K562 (cell line): ENCODE measurements at regions not wholly inside any gene's neighbourhood (a gene's known extent, or its start where the extent isn't known, plus 50 kb on each side); places are given as distances from the start of the nearest gene placed in this dataset.

Experiments used
- ATAC-seq: fragments of 200-7000 bp; cut with Tn5 transposase; 3 replicates; pipeline ENCODE4 v1.9.1; 2020; ENCODE audit warnings: moderate library complexity
- BruUV-seq: library from RNA; stranded (reverse); fragments of 400-500 nt; replicated peaks from 2 replicates; lab custom pipeline; 2021; lab: Mats Ljungman, UMichigan
- CTCF ChIA-PET: fragments of 300-600 bp; formaldehyde crosslinking; extraction: SDS; loops from one replicate; lab custom pipeline; 2021; ENCODE audit warnings: low intra/inter-chr PET ratio; lab: Yijun Ruan, JAX
- POLR2A ChIA-PET: fragments of 300-600, 350-650 bp; sonication (Branson Sonifier 250); formaldehyde crosslinking; extraction: SDS; loops from one replicate; lab custom pipeline; 2021; ENCODE audit warnings: antibody characterized with exemption, inconsistent platforms; lab: Yijun Ruan, JAX
- DNase-seq, 4 experiments: peaks; one replicate each; pipeline versions ENCODE4 v3.0.0 to v3.0.0-alpha.2; 2011 to 2018; ENCODE audit warnings: low spot score in 3 of 4, mixed read lengths in 3 of 4; ENCODE audit errors: extremely low read depth in 1 of 4
- FAIRE-seq: peaks from 2 replicates; lab custom pipeline; 2011; peaks lifted over from hg19 to GRCh38; lab: Jason Lieb, UNC
- H2AFZ ChIP-seq: 2 replicates; pipeline ENCODE4 v1.6.0; 2011; ENCODE audit warnings: low read depth, low read length, control low read depth, inconsistent platforms
- H3K27ac ChIP-seq: fragments of 200-600 bp; 3 replicates; pipeline ENCODE4 v1.8.0; 2011; ENCODE audit warnings: low read depth, mild to moderate bottlenecking, control low read depth, inconsistent platforms, low read length, moderate library complexity, mixed read lengths; ENCODE audit errors: extremely low read depth
- H3K27me3 ChIP-seq, 2 experiments: fragments of 300-600 bp in 1 of 2; 2 replicates in 1 of 2; 3 replicates in 1 of 2; pipeline versions ENCODE4 v1.6.0 to v1.8.0; 2011; ENCODE audit warnings: inconsistent platforms in 2 of 2, low read length in 2 of 2, mild to moderate bottlenecking in 1 of 2, mixed read lengths in 1 of 2, moderate library complexity in 1 of 2; ENCODE audit not compliant: control insufficient read depth in 2 of 2, insufficient read depth in 2 of 2
- H3K36me3 ChIP-seq: fragments of 300-600 bp; 3 replicates; pipeline ENCODE4 v1.8.0; 2011; ENCODE audit warnings: mild to moderate bottlenecking, low read length, inconsistent platforms; ENCODE audit not compliant: control insufficient read depth, insufficient read depth
- H3K4me1 ChIP-seq, 2 experiments: fragments of 200-600 bp in 1 of 2; replicated peaks in 1 of 2; 2 replicates in 1 of 2; 3 replicates in 1 of 2; pipeline versions ENCODE4 v1.5.1 to v1.8.0; 2011; ENCODE audit warnings: inconsistent platforms in 2 of 2, low read length in 2 of 2, mild to moderate bottlenecking in 1 of 2, mixed read lengths in 1 of 2, moderate library complexity in 1 of 2; ENCODE audit not compliant: control insufficient read depth in 2 of 2, insufficient read depth in 2 of 2
- H3K4me2 ChIP-seq: 2 replicates; pipeline ENCODE4 v1.6.1; 2011; ENCODE audit warnings: low read length, control low read depth, inconsistent platforms, mixed read lengths; ENCODE audit not compliant: insufficient read depth
- H3K4me3 ChIP-seq: fragments of 200-600 bp; sonication (generic), shearing (Covaris generic); 2 replicates; pipeline ENCODE4 v1.5.1; 2016; ENCODE audit warnings: control low read depth, inconsistent platforms
- H3K79me2 ChIP-seq: fragments of 200-600 bp; 3 replicates; pipeline ENCODE4 v1.8.0; 2011; ENCODE audit warnings: low read length, inconsistent platforms; ENCODE audit not compliant: control insufficient read depth, insufficient read depth
- H3K9ac ChIP-seq, 2 experiments: 2 replicates each; pipeline versions ENCODE4 v1.6.0 to v1.6.1; 2011; ENCODE audit warnings: low read depth in 2 of 2, low read length in 2 of 2, control low read depth in 1 of 2, inconsistent platforms in 1 of 2, mild to moderate bottlenecking in 1 of 2, mixed read lengths in 1 of 2; ENCODE audit not compliant: insufficient read depth in 1 of 2
- H3K9me1 ChIP-seq: one replicate; pipeline ENCODE4 v1.6.0; 2011; ENCODE audit warnings: inconsistent platforms, mild to moderate bottlenecking, low read length, moderate library complexity; ENCODE audit not compliant: control insufficient read depth, insufficient read depth
- H3K9me3 ChIP-seq: replicated peaks from 2 replicates; pipeline ENCODE4 v1.5.1; 2011; ENCODE audit warnings: low read depth, low read length, inconsistent platforms; ENCODE audit not compliant: control insufficient read depth, insufficient read depth
- H4K20me1 ChIP-seq: replicated peaks from 2 replicates; pipeline ENCODE4 v1.6.1; 2011; ENCODE audit warnings: low read length, inconsistent platforms, mixed read lengths; ENCODE audit not compliant: control insufficient read depth, insufficient read depth
- BRCA1 ChIP-seq, 2 experiments: fragments of 450-650 bp in 1 of 2; sonication (generic) in 1 of 2; formaldehyde crosslinking in 1 of 2; IDR thresholded peaks; 2 replicates each; pipeline versions ENCODE4 v1.5.0 to v1.6.1; 2017 to 2020; ENCODE audit warnings: mild to moderate bottlenecking in 1 of 2, missing genetic modification reagents in 1 of 2
- FOXJ3 ChIP-seq: sonication (generic); formaldehyde crosslinking; IDR thresholded peaks from 2 replicates; pipeline ENCODE4 v1.4.0; 2020; ENCODE audit warnings: mild to moderate bottlenecking, missing genetic modification reagents
- RAD21 ChIP-seq, 2 experiments: fragments of 250-450 bp in 1 of 2; fragments of 450-650 bp in 1 of 2; sonication (Bioruptor Pico) in 1 of 2; formaldehyde crosslinking in 1 of 2; IDR thresholded peaks in 1 of 2; conservative IDR thresholded peaks in 1 of 2; 2 replicates each; pipeline versions ENCODE4 v1.4.0 to v1.8.0; 2020 to 2022; ENCODE audit warnings: mild to moderate bottlenecking in 2 of 2, moderate library complexity in 1 of 2
- STAG1 ChIP-seq: sonication (generic); formaldehyde crosslinking; IDR thresholded peaks from 2 replicates; pipeline ENCODE4 v1.5.0; 2020; ENCODE audit warnings: missing genetic modification reagents, borderline replicate concordance
- WGBS: fragments of 100-300 bp; shearing (Covaris generic); methylation state at CpG from one replicate; pipeline ENCODE4 v1.1.6; 2016; ENCODE audit warnings: low coverage, mixed read lengths; ENCODE audit not compliant: insufficient coverage; ENCODE audit errors: missing lambda C conversion rate; 5-methylcytosine and 5-hydroxymethylcytosine counted together
- in situ Hi-C: fragments of 300-500 bp; cut with MboI; formaldehyde crosslinking; loops from 4 replicates; pipeline ENCODE4 v1.15.0; 2018; ENCODE audit warnings: inconsistent platforms, mixed read lengths
- intact Hi-C: fragments of 100-400 bp; cut with micrococcal nuclease; formaldehyde crosslinking; loops from 2 replicates; pipeline ENCODE4 v1.14.2; 2022
- TF ChIP-seq, protein P1 (sequence below), 3 experiments: IDR thresholded peaks in 2 of 3; conservative IDR thresholded peaks in 1 of 3; 2 replicates each; pipeline ENCODE4 v1.5.1; 2011 to 2012; ENCODE audit warnings: low read length in 3 of 3, mild to moderate bottlenecking in 3 of 3, control low read depth in 2 of 3, improper control_type of control experiment in 1 of 3, inconsistent platforms in 1 of 3, low read depth in 1 of 3, mixed read lengths in 1 of 3, moderate library complexity in 1 of 3; ENCODE audit not compliant: insufficient read depth in 2 of 3

GRCh38 chr3:106249981-106250380 is 381.2 kb upstream of the CBLB start:
- no peaks in the 10 kb centered on the region for H3K4me1 ChIP-seq
- H3K27ac ChIP-seq = no peak overlapping the region
- in situ Hi-C loops = no loop called here
- BruUV-seq = no TSS peak
- no peaks in the 10 kb centered on the region for H4K20me1 ChIP-seq
- ChIA-PET POLR2A (no interaction called here), CTCF (no interaction called here)
- H3K9me1 ChIP-seq = no peaks in the 10 kb centered on the region
- no peaks in the 10 kb centered on the region for H3K27me3 ChIP-seq
- FAIRE-seq (no peak), ATAC-seq (no peak), DNase-seq (no peak)
- no peak overlapping the region for H3K4me2 ChIP-seq
- no peaks in the 10 kb centered on the region for H3K9me3 ChIP-seq
- H3K79me2 ChIP-seq = no peaks in the 10 kb centered on the region
- no peak overlapping the region for H3K4me3 ChIP-seq
- intact Hi-C loops = no loop called here
- no peak overlapping the region for H3K9ac ChIP-seq
- no peak for TF ChIP-seq BRCA1 (IDR thresholded peaks at IDR 0.05)
- TF ChIP-seq BRCA1 (CRISPR knock-in tag; IDR thresholded peaks at IDR 0.05) = no peak
- TF ChIP-seq FOXJ3 (CRISPR knock-in tag) = no peak
- H3K36me3 ChIP-seq = no peaks in the 10 kb centered on the region
- no peak overlapping the region for H2AFZ ChIP-seq

DNA sequence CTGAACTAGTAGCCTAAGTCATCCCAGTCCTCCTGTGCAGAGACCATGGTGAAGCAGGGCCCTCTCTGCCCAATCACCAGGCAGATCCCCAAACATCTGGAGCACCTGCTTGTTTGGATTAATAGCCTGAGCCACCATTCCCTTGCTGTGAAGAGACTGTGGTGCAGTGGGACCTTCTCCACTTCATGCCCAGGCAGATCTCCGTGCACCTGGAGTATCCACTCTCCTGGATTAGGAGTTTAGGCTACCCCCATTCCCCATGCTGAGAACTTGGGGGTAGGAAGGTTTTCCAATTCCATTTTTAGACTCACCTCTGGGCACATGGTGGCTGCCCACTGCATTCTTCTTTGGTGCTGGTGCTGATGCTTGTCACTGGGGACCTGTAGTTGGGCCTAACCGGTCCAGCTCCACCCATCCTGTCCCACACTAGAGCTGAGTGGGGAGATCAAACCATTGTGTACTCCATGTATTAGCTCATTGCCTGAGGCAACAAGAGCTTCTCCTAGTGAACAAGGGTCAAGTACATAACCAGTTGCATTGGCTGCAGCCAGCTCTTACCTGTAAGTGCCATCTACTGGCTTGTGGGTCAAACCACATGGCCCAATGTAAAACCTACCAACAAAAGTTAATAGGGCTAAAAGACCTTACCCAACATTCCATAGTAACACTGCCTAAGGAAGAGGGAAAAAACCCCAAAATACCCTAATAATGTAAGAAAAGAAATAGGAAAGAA is 382.5 kb upstream of the CBLB start:
- TF ChIP-seq, protein P1, sequence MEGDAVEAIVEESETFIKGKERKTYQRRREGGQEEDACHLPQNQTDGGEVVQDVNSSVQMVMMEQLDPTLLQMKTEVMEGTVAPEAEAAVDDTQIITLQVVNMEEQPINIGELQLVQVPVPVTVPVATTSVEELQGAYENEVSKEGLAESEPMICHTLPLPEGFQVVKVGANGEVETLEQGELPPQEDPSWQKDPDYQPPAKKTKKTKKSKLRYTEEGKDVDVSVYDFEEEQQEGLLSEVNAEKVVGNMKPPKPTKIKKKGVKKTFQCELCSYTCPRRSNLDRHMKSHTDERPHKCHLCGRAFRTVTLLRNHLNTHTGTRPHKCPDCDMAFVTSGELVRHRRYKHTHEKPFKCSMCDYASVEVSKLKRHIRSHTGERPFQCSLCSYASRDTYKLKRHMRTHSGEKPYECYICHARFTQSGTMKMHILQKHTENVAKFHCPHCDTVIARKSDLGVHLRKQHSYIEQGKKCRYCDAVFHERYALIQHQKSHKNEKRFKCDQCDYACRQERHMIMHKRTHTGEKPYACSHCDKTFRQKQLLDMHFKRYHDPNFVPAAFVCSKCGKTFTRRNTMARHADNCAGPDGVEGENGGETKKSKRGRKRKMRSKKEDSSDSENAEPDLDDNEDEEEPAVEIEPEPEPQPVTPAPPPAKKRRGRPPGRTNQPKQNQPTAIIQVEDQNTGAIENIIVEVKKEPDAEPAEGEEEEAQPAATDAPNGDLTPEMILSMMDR (IDR thresholded peaks at IDR 0.05 in 2 of 3, conservative IDR thresholded peaks at IDR 0.05 in 1 of 3; ENCODE audit: insufficient read depth in 2 of 3, low read depth in 1 of 3, low read length in 3 of 3) = 0 out of 6 replicates have a peak, but pooled peaks of 2 of the 3 experiments have one; percentile 7 to 11
- peak in 1 of 2 experiments; percentile 28; a peak in 1 of 4 replicates for TF ChIP-seq RAD21 (CRISPR knock-in tag; conservative IDR thresholded peaks at IDR 0.05 in 1 of 2, IDR thresholded peaks at IDR 0.05 in 1 of 2)
- TF ChIP-seq STAG1 (CRISPR knock-in tag) = no peak
- ATAC-seq = no peak
- H3K9ac ChIP-seq = no peak overlapping the region
- CTCF ChIA-PET = no interaction called here
- POLR2A ChIA-PET = no interaction called here
- no TSS peak for BruUV-seq
- intact Hi-C loops (no loop called here), in situ Hi-C loops (no loop called here)
- H3K4me2 ChIP-seq = no peak overlapping the region
- DNase-seq = peak in 1 of 4 experiments; percentile 2
- H3K4me3 ChIP-seq = no peak overlapping the region
- no peaks in the 10 kb centered on the region for H3K9me1 ChIP-seq
- H3K9me3 ChIP-seq = no peaks in the 10 kb centered on the region
- no peaks in the 10 kb centered on the region for H4K20me1 ChIP-seq
- no peaks in the 10 kb centered on the region for H3K36me3 ChIP-seq
- no peaks in the 10 kb centered on the region for H3K27me3 ChIP-seq
- no peak overlapping the region for H2AFZ ChIP-seq
- WGBS = 42% methylated on average over 2 of the region's 2 CpGs
- no peaks in the 10 kb centered on the region for H3K79me2 ChIP-seq
- H3K27ac ChIP-seq = no peak overlapping the region
- no peak for FAIRE-seq
- H3K4me1 ChIP-seq = no peaks in the 10 kb centered on the region
